HFF-Myc (cell line): ENCODE measurements at regions not wholly inside any gene's neighbourhood (a gene's known extent, or its start where the extent isn't known, plus 50 kb on each side); places are given as distances from the start of the nearest gene placed in this dataset.

Experiments used
- DNase-seq: peaks from one replicate; pipeline ENCODE4 v3.0.0-alpha.2; 2011; ENCODE audit warnings: low read depth; ENCODE audit errors: extremely low read depth
- H3K4me3 ChIP-seq: replicated peaks from 2 replicates; pipeline ENCODE4 v1.5.1; 2011; ENCODE audit warnings: low read depth, mild to moderate bottlenecking, control low read depth, low read length
- TF ChIP-seq, protein P1 (sequence below): IDR thresholded peaks from 2 replicates; pipeline ENCODE4 v1.5.1; 2012; ENCODE audit warnings: mild to moderate bottlenecking, low read depth, low read length, control low read depth; ENCODE audit errors: missing control alignments

GRCh38 chr9:88287972-88288371, 100.3 kb upstream of the SPIN1 start:
- H3K4me3 ChIP-seq, result no peak overlapping the region
- TF ChIP-seq, protein P1, sequence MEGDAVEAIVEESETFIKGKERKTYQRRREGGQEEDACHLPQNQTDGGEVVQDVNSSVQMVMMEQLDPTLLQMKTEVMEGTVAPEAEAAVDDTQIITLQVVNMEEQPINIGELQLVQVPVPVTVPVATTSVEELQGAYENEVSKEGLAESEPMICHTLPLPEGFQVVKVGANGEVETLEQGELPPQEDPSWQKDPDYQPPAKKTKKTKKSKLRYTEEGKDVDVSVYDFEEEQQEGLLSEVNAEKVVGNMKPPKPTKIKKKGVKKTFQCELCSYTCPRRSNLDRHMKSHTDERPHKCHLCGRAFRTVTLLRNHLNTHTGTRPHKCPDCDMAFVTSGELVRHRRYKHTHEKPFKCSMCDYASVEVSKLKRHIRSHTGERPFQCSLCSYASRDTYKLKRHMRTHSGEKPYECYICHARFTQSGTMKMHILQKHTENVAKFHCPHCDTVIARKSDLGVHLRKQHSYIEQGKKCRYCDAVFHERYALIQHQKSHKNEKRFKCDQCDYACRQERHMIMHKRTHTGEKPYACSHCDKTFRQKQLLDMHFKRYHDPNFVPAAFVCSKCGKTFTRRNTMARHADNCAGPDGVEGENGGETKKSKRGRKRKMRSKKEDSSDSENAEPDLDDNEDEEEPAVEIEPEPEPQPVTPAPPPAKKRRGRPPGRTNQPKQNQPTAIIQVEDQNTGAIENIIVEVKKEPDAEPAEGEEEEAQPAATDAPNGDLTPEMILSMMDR, result no peak
- DNase-seq, result no peak

GRCh38 chr9:88280816-88281382, 107.3 kb upstream of the SPIN1 start:
- TF ChIP-seq, protein P1, result no peak
- H3K4me3 ChIP-seq, result no peak overlapping the region
- DNase-seq, result no peak

DNA sequence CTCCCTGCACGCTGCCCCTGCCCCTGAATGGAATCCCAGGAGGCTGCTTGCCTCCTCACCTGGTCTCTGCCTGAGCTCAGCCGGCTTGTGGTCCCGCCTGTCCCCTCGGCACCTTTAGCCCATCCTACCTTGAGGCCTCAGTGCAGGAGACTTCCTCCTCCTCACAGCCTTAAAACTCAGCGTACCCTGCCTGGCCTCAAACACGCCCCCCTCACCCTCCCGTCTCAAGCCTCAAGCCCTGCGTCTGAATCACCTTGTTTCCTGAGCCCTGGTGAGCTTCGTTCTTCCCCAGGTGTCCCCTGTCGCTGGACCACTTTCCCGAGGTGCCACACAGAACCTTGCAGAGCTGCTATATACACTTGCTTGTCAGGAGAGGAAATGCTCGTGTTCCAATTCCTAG, 110.2 kb upstream of the SPIN1 start:
- TF ChIP-seq, protein P1, result no peak
- H3K4me3 ChIP-seq, result no peak overlapping the region
- DNase-seq, result no peak

DNA sequence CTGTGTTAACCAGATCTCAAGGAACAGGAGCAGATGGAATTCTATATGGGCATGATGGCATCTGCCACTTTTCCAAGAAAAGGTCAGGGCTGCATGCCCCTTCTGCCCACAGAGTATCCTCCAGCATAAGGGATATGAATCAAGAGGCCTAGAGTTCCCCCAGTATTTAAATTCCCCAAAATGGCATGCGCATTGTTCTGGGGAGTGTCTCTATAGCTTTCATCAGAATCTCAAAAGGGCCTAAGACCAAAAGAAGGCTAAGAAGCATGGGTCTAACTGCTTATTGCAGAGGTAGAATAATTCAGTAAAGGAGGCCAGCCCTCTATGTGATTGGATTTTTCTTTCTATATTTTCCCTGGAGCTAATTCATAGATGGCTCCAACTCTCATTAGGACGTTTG, 114.2 kb upstream of the SPIN1 start:
- DNase-seq, result no peak
- TF ChIP-seq, protein P1, result no peak
- H3K4me3 ChIP-seq, result no peak overlapping the region

DNA sequence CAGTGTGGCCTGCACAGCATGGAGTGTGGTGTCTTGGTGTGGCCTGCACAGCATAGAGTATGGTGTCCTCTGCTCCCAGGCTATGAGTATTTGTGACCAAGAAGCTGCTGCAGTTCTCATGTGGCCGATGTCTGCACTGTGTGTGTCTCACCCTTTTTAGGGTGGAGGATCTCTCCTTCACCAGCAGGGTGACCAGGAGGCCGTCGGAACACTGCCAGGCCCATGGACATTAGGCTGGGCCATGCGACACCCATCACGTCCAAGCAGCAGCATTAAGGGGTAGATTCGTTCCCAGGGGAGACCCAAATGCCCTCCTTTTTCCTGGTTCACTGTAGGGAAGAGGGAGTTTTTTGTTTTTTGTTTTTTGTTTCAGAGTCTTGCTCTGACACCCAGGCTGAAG, 115.3 kb upstream of the SPIN1 start:
- DNase-seq, result no peak
- H3K4me3 ChIP-seq, result no peak overlapping the region
- TF ChIP-seq, protein P1, result no peak

GRCh38 chr9:88270413-88270812, 117.8 kb upstream of the SPIN1 start:
- TF ChIP-seq, protein P1, result no peak
- DNase-seq, result no peak
- H3K4me3 ChIP-seq, result no peak overlapping the region

GRCh38 chr9:88268886-88269285, 119.4 kb upstream of the SPIN1 start:
- no peak overlapping the region for H3K4me3 ChIP-seq
- TF ChIP-seq, protein P1, result no peak
- no peak for DNase-seq
